Activated CD4-positive, alpha-beta T cell treated with anti-CD3 and anti-CD28 coated beads, Interleukin-2, amount 10 ng/mL, durations not matched to agents 24 days and 14 days (primary cell): ENCODE measurements at regions not wholly inside any gene's neighbourhood (a gene's known extent, or its start where the extent isn't known, plus 50 kb on each side); places are given as distances from the start of the nearest gene placed in this dataset.
"Not testable (repeated sequence)": the region's sequence is repeated elsewhere in the genome, so short reads cannot be mapped to it uniquely, and the experiment has no call there.

Experiments used
- DNase-seq: peaks from one replicate; pipeline ENCODE4 v3.0.0; 2022
- H3K27ac Mint-ChIP-seq: one replicate; pipeline ENCODE4 v1.8.0; 2022; ENCODE audit warnings: mild to moderate bottlenecking, mixed read lengths
- H3K27me3 Mint-ChIP-seq: one replicate; pipeline ENCODE4 v1.8.0; 2022; ENCODE audit warnings: mixed read lengths
- H3K36me3 Mint-ChIP-seq: one replicate; pipeline ENCODE4 v1.8.0; 2022; ENCODE audit warnings: low read depth, mild to moderate bottlenecking, mixed read lengths
- H3K4me1 Mint-ChIP-seq: one replicate; pipeline ENCODE4 v1.8.0; 2021; ENCODE audit warnings: mixed read lengths
- H3K4me3 Mint-ChIP-seq: one replicate; pipeline ENCODE4 v1.8.0; 2022; ENCODE audit warnings: mild to moderate bottlenecking, moderate library complexity, mixed read lengths
- H3K9me3 Mint-ChIP-seq: one replicate; pipeline ENCODE4 v1.8.0; 2021; ENCODE audit warnings: mixed read lengths
- intact Hi-C: fragments of 100-400 bp; cut with micrococcal nuclease; formaldehyde crosslinking; loops from one replicate; pipeline ENCODE4 v1.15.1; 2023

- Mint-ChIP-seq H3K36me3 (no peaks in the 10 kb centered on the region), H3K27me3 (no peaks in the 10 kb centered on the region), H3K9me3 (no peaks in the 10 kb centered on the region), H3K4me1 (no peaks in the 10 kb centered on the region), H3K27ac (no peak overlapping the region), H3K4me3 (no peak overlapping the region)
- intact Hi-C loops: no loop called here
- DNase-seq: no peak
Measured at GRCh38 chr13:76607866-76608265, 278.3 kb downstream of the KCTD12 start.

DNA sequence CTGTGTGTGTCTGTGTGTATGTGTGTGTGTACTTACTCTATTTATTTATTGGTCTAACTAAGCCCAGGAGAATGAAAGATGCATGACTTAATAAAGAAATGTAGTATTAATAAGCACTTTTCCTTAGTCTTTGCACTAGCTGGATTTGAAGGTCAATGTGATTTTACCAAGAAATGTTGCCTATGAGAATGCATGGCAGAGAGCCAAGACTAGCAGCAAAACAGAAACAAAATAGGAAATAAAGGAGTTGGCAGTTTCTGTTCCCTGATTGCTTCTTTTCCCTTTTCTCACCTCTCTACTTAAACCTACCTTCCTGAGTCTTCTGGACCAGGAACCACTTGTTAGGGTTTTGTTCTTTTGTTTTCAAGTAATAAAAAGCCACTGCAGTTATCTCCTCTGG, 286.1 kb downstream of the KCTD12 start:
- H3K4me3 Mint-ChIP-seq: no peak overlapping the region
- H3K9me3 Mint-ChIP-seq: no peaks in the 10 kb centered on the region
- peaks cover 2% of the 10 kb centered on the region for H3K27me3 Mint-ChIP-seq
- no peaks in the 10 kb centered on the region for H3K4me1 Mint-ChIP-seq
- intact Hi-C loops: no loop called here
- DNase-seq: no peak
- H3K27ac Mint-ChIP-seq: no peak overlapping the region
- no peaks in the 10 kb centered on the region for H3K36me3 Mint-ChIP-seq

DNA sequence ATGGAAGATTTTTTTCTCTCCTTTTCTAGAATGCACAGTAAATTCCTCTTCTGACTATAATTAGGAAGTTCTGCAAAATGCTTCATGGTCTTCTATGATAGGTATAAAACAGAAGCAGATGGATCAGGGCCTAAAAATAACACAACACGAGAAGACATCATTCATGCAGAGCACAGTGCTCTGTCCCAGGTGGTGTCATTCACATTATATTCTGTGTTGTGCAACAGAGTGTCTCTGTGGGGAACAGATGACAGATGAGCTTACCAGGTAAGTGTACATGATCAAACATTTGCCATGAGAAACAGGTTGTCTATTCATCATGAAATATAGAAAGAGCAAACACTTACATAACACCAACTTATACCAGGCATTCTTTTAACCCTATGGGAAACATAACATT, 288.3 kb downstream of the KCTD12 start:
- Mint-ChIP-seq H3K36me3 (no peaks in the 10 kb centered on the region), H3K9me3 (no peaks in the 10 kb centered on the region), H3K27ac (no peak overlapping the region), H3K4me3 (no peak overlapping the region), H3K4me1 (no peaks in the 10 kb centered on the region), H3K27me3 (peaks cover 2% of the 10 kb centered on the region)
- intact Hi-C loops: no loop called here
- DNase-seq: no peak

DNA sequence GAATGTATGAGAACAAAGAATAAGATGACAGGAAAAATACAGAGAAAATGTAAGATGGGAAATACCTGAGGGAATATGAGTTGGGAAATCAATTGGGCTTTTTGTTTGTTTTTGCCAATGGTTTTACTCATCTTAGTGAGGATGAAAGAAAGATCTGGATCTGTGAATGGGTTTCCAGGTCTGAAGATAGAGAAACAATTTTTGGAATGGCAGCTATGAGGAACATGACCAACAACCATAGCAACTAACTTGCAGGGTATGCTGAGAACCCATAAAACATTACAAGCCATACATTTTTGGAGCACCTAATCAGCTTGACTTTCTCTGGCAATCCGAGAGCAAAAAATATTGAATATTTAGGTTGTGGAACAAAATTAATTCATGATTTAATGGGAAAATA, 290.0 kb downstream of the KCTD12 start:
- Mint-ChIP-seq H3K27me3 (peaks cover 2% of the 10 kb centered on the region), H3K4me3 (no peak overlapping the region), H3K9me3 (no peaks in the 10 kb centered on the region), H3K27ac (no peak overlapping the region), H3K4me1 (no peaks in the 10 kb centered on the region), H3K36me3 (no peaks in the 10 kb centered on the region)
- intact Hi-C loops: no loop called here
- no peak for DNase-seq

GRCh38 chr13:76594435-76594834, 291.8 kb downstream of the KCTD12 start:
- Mint-ChIP-seq H3K4me1 (no peaks in the 10 kb centered on the region), H3K9me3 (no peaks in the 10 kb centered on the region), H3K27me3 (peaks cover 2% of the 10 kb centered on the region), H3K36me3 (no peaks in the 10 kb centered on the region), H3K27ac (no peak overlapping the region), H3K4me3 (no peak overlapping the region)
- DNase-seq: no peak
- intact Hi-C loops: no loop called here

DNA sequence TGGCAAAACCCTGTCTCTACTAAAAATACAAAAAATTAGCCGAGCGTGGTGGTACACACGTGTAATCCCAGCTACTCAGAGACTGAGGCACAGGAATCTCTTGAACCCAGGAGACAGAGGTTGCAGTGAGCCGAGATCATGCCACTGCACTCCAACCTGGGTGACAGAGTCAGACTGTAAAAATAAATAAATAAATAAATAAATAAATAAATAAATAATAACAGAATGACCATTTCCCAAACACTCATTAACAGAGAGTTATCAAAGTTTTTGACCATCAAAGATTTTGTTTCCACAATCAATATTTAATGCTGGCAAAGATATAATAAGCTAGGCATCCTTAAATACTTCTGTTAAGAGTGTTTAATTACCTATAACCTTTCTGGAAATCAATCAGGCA, 299.4 kb downstream of the KCTD12 start:
- no peak overlapping the region for H3K27ac Mint-ChIP-seq
- no peak for DNase-seq
- no peaks in the 10 kb centered on the region for H3K9me3 Mint-ChIP-seq
- no peaks in the 10 kb centered on the region for H3K4me1 Mint-ChIP-seq
- H3K27me3 Mint-ChIP-seq: no peaks in the 10 kb centered on the region
- no peak overlapping the region for H3K4me3 Mint-ChIP-seq
- intact Hi-C loops: no loop called here
- no peaks in the 10 kb centered on the region for H3K36me3 Mint-ChIP-seq

DNA sequence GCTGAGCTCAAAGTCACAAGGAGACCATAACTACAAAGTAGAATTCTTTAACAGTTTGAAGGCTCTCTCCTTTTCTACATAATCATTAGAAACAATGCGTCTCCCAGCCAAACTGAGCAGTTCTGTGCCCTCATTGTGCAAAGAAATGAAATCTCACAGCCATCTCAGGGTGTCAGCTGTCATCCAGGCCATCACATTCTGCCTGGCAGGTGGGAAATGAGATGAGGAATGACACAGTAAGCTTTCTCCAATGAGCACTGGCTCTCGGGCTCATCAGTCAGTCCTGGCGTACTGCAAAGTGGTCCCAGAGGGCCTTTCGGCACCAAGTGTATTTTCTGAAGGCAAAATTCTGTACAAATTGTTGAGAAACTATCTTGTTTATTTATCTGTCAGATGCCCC, 306.5 kb downstream of the KCTD12 start:
- H3K9me3 Mint-ChIP-seq: peaks cover 4% of the 10 kb centered on the region
- no peak for DNase-seq
- no peak overlapping the region for H3K27ac Mint-ChIP-seq
- no peaks in the 10 kb centered on the region for H3K36me3 Mint-ChIP-seq
- intact Hi-C loops: no loop called here
- H3K27me3 Mint-ChIP-seq: no peaks in the 10 kb centered on the region
- H3K4me3 Mint-ChIP-seq: no peak overlapping the region
- no peaks in the 10 kb centered on the region for H3K4me1 Mint-ChIP-seq

DNA sequence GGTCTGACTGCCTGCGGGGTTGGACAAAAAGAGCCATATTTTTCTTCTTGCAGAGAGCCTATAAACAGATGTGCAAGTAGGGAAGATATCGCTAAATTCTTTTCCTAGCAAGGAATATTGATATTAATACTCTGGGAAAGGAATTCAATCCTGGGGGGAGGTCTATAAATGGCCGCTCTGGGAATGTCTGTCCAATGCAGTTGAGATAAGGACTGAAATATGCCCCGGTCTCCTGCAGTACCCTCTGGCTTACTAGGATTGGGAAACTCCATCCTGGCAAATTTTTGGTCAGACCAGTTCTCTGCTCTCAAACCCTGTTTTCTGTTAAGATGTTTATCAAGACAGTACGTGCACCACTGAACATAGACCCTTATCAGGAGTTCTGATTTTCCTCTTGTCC, 310.6 kb downstream of the KCTD12 start:
- H3K9me3 Mint-ChIP-seq, intact Hi-C loops, H3K36me3 Mint-ChIP-seq, DNase-seq, H3K27me3 Mint-ChIP-seq, H3K27ac Mint-ChIP-seq, H3K4me1 Mint-ChIP-seq, H3K4me3 Mint-ChIP-seq: not testable (repeated sequence)

GRCh38 chr13:76570510-76570971, 315.7 kb downstream of the KCTD12 start:
- H3K9me3 Mint-ChIP-seq: no peaks in the 10 kb centered on the region
- H3K36me3 Mint-ChIP-seq: no peaks in the 10 kb centered on the region
- no peaks in the 10 kb centered on the region for H3K4me1 Mint-ChIP-seq
- H3K27ac Mint-ChIP-seq: no peak overlapping the region
- no peaks in the 10 kb centered on the region for H3K27me3 Mint-ChIP-seq
- no peak overlapping the region for H3K4me3 Mint-ChIP-seq
- intact Hi-C loops: no loop called here
- DNase-seq: no peak

DNA sequence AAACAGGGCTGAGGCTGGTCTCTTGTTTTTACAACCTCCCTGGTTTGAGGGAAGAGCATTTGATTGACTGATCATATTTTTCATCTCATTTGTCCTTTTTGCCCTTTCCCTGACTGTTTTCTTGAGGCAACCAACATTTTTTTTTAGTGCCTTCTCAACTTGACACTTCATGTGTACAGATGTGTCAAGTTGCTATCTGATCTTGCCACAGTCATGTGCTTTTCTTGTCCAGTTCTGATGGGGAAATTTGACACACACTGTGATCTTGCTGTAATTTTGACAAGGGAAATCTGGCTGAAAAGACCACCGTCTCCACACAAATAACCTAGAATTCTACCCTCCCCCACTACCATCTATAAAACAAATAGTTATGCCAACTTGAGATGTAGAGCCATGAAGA, 329.6 kb downstream of the KCTD12 start:
- no peak for DNase-seq
- Mint-ChIP-seq H3K36me3 (no peaks in the 10 kb centered on the region), H3K27ac (no peak overlapping the region), H3K4me1 (no peaks in the 10 kb centered on the region), H3K4me3 (no peak overlapping the region), H3K27me3 (peaks cover 2% of the 10 kb centered on the region), H3K9me3 (no peaks in the 10 kb centered on the region)
- intact Hi-C loops: no loop called here

DNA sequence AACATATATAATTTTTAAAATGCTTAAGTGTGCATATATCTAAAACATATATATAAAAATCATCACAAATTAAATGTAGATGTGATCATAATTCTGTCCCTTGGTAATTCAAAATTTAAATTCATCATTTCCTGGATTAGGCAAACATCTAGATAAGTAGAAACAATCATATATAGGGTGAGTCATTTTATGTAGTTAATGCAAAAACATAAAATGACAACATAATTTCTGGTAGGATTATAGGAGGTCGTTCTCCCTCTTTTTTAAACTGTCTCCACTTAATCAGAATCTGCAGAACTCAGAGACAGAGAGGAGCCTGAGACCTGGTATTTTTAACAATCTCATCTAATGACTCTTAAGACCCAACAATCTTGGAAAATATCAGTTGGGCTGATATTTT, 333.4 kb downstream of the KCTD12 start:
- Mint-ChIP-seq H3K27ac (no peak overlapping the region), H3K36me3 (no peaks in the 10 kb centered on the region), H3K4me1 (no peaks in the 10 kb centered on the region), H3K9me3 (no peaks in the 10 kb centered on the region), H3K4me3 (no peak overlapping the region), H3K27me3 (peaks cover 2% of the 10 kb centered on the region)
- intact Hi-C loops: no loop called here
- no peak for DNase-seq

GRCh38 chr13:76552041-76552772, 334.0 kb downstream of the KCTD12 start:
- Mint-ChIP-seq H3K27me3 (peaks cover 2% of the 10 kb centered on the region), H3K27ac (no peak overlapping the region), H3K4me3 (no peak overlapping the region), H3K4me1 (no peaks in the 10 kb centered on the region), H3K36me3 (no peaks in the 10 kb centered on the region), H3K9me3 (no peaks in the 10 kb centered on the region)
- DNase-seq: no peak
- intact Hi-C loops: no loop called here

DNA sequence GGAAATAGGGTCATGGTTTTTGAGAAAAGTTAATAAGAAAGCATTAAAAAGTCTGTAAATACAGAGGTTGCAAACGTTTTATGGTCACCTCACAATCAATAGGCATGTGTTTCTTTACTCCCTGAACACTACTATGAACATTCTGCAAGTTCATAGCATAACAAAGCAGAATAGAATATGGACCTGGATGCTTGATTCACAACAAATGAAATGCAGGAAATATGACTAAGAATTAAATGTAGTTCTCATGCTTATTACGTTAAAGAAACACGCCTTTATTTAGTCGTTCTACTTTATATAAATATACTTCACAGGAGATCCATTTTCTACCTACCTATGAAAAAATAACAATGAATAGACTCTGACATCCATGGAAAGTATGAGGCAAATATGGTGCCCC, 344.0 kb downstream of the KCTD12 start:
- H3K9me3 Mint-ChIP-seq: no peaks in the 10 kb centered on the region
- H3K27ac Mint-ChIP-seq: no peak overlapping the region
- no peaks in the 10 kb centered on the region for H3K36me3 Mint-ChIP-seq
- no peaks in the 10 kb centered on the region for H3K27me3 Mint-ChIP-seq
- H3K4me1 Mint-ChIP-seq: no peaks in the 10 kb centered on the region
- no peak for DNase-seq
- no peak overlapping the region for H3K4me3 Mint-ChIP-seq
- intact Hi-C loops: no loop called here

DNA sequence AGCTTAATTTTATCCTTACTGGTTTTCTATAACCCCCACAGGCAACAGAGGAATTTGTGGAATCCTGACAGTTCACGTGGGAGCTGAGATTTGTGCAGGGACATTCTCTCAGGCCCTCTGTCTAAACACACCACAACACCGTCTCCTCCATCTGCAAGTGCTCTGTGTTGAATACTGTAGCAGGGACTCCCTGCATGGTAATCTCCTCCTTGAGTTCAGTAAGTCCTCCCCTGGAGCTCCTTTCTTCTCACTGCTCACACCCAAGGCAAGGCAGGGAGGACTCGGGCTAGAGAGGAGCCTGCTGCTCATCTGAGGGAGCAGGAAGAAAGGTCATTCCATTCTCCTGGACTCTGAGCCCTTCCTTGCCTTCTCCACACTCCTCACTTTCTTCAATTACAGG, 348.2 kb downstream of the KCTD12 start:
- no peak overlapping the region for H3K27ac Mint-ChIP-seq
- no peak overlapping the region for H3K4me3 Mint-ChIP-seq
- no peaks in the 10 kb centered on the region for H3K27me3 Mint-ChIP-seq
- intact Hi-C loops: no loop called here
- H3K4me1 Mint-ChIP-seq: no peaks in the 10 kb centered on the region
- H3K36me3 Mint-ChIP-seq: no peaks in the 10 kb centered on the region
- no peaks in the 10 kb centered on the region for H3K9me3 Mint-ChIP-seq
- DNase-seq: no peak

DNA sequence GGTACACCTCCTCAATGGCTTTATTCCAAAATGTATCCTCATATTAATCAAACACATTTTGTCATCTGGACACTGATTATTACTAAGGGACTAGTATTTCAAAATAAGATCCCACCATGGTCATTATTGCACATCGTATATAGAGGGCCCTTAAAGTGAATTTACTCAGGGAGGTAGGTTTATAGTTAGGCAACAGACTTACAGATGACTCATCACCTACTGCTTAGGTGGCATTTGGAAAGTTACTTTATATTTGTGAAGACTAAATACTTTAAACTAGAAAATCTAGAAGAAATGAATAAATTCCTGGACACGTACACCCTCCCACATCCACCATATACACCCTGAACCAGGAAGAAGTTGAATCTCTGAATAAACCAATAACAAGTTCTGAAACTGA, 353.0 kb downstream of the KCTD12 start:
- intact Hi-C loops: no loop called here
- H3K4me3 Mint-ChIP-seq: no peak overlapping the region
- DNase-seq: no peak
- no peaks in the 10 kb centered on the region for H3K9me3 Mint-ChIP-seq
- H3K36me3 Mint-ChIP-seq: no peaks in the 10 kb centered on the region
- H3K27ac Mint-ChIP-seq: no peak overlapping the region
- H3K27me3 Mint-ChIP-seq: no peaks in the 10 kb centered on the region
- H3K4me1 Mint-ChIP-seq: no peaks in the 10 kb centered on the region
